IPS DF 4.7 (cell line): ENCODE measurements at regions not wholly inside any gene's neighbourhood (a gene's known extent, or its start where the extent isn't known, plus 50 kb on each side); places are given as distances from the start of the nearest gene placed in this dataset.

Source experiments
- DNase-seq: peaks from one replicate; pipeline ENCODE4 v3.0.0-alpha.2; 2013; ENCODE audit warnings: low spot score; ENCODE audit errors: extremely low read depth

- no peak for DNase-seq
Observed at GRCh38 chr12:125871811-125872594, 806.8 kb downstream of the AACS start.

DNA sequence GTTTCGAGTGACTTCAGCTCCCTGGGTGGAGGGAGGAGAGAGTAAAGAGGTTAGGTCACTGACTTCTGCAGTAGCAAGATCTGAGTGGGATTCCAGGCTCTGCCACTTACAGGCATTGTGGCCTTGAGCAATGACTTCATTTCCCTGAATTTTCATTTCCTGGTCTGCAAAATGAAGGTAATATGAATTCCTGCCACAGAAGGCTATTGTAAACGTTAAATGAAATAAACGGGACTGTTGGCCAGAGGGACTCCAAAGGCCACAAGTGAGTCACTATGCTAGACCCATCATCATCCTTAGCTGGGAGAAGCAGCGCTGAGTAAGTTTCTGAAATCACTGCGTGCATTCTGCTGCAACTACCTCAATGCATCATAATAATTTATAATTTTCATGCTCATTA is 807.8 kb downstream of the AACS start:
- no peak for DNase-seq

DNA sequence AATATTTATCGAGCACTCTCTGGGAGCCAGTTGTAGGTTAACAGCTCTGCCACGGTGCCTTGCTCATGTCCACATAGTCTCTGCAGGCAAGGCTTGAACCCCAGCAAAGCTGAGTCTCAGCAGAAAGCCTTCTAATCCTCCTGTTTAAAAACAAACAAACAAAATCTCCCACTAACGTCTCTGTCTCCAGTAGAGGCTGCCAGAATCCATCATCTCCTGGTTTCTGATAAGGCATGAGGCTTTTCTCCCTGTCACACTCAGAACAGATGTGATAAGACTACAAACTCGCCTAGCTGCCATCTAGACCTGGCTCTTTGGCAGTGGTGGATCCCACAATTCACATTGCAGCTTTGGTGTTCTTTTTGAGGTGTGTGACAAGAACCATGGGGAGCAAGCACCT is 813.2 kb downstream of the AACS start:
- no peak for DNase-seq

DNA sequence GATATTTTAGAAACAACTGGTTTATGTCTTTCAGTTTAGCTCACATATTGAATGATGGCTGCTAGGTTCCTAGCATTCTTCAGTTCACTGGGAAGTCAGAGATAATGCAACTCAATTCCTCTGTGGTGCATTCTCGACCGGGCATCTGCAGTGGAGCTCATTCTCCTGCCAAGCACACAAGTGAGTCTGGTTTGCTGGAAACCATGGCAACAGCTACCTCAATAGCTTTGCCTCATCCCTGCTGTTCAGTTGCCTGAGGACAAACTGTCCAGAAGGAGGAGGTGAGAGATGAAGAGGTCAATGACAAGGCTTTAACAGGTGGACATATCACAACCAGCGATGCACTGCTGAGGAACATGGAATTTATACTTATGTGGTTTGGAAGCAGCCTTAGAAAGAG is 816.9 kb downstream of the AACS start:
- no peak for DNase-seq

GRCh38 chr12:125888921-125889320 is 823.7 kb downstream of the AACS start:
- no peak for DNase-seq

- DNase-seq: no peak
Observed at GRCh38 chr12:125889742-125890141, 824.5 kb downstream of the AACS start.

DNA sequence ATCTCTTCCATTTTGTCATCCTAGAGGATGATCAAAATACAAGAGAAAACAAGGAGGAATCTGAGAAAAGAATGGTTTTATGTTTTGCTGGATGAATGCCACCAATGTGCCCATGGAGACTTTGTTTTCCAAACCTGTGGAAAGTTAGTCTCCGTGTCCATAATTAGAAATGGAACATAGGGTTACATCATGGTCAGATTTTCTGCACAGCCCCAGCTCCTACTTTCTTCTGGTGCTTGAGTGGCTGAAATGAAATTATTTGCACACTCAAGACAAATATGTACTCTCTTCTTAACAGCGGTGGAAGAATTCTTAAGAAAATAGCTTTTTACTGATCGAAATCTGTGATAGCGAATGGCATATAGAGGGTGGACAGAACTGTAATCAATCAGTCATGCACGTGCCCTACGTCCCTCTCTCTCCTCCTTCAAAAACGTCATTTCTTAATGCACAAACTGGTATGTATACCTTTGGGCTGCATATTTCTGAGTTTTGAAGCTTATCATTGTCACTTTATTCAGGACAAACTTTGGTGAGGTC is 825.2 kb downstream of the AACS start:
- DNase-seq: no peak

DNA sequence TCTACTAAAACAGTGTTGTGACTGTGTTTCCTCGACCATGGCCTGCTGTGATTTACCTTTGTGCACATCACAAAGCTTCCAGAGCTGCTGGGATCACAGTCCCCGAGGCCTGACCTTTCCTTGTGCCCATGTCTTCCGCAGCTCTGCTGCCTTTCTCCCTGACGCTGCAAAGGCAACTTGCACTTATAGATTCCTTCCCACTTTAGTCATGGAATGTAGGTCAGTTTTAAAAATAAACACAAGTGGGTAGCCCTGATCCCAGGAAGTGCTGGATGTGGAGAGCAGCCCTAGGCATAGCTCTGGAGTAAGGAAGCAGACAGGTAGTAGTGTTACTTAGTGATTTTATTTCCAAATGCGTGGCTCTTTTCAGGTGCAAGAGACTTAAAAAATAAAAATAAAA is 825.7 kb downstream of the AACS start:
- DNase-seq: no peak

- no peak for DNase-seq
Observed at GRCh38 chr12:125892276-125892675, 827.0 kb downstream of the AACS start.

DNA sequence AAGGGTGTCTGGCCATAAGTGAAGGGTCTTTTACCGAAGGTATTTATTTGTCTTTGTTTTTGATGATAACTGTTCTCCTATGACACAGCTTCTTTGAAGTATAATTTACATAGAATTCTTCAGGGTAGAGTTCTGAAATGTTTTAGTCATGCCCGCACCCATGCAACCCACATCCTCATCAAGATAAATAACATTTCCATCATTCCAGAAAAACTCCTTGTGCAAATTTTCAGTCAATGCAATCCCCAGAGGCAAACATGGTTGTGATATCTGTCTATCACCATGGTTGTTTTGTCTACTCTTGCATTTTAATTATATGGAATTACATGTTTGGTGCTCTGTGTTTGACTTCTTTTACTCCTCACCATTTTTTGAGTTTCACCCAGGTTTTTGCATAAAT is 837.8 kb downstream of the AACS start:
- no peak for DNase-seq

- no peak for DNase-seq
Observed at GRCh38 chr12:125907351-125907750, 842.1 kb downstream of the AACS start.

DNA sequence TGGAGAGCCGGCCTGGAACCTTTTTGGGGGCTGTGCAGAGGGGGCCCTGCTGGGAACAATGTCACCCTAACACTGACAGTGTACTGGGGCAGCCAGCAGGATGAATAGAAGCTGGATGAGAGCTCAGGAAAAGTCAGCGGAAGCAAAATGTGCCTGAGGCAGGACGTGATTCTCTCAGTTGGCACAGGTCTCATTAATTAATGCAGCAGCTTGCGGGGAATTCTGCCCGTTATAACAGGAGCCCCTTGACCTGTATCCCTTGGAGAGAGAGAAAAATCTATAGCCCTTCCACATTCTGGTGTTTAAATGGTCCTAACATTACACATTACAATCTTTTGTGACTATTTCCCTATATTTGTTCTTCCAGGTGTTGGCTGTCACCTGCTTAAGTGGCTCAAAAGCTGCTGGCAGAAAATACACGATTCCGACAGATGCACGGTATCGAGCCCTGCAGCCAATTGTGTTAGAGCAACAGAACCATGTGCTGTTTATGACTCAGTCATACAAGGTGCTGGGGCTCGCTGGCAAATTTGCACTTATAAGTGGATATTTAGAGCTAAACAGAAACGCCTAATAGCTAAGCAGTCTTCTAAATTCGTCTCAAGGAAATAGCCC is 854.7 kb downstream of the AACS start:
- DNase-seq: no peak

- no peak for DNase-seq
Observed at GRCh38 chr12:125922330-125922729, 857.1 kb downstream of the AACS start.

- no peak for DNase-seq
Observed at GRCh38 chr12:125936502-125936901, 871.3 kb downstream of the AACS start.

DNA sequence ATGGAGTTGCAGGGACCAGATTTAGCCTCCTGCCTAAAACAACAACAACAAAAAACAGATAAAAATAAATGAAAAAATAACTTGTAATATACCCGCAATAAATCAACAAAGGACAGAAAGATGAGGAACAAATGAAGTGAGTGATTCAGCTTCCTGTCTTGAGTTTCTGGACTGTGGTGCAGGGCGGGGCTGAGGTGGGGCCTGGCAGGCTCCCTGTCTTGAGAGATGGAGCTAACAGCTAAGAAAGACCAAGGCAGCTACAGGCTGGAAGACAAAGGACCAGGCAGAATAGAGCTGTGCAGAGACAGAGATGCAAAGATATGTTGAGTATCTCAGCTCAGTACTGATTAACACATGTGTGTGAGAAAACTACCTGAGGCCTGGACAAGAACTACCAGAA is 879.2 kb downstream of the AACS start:
- no peak for DNase-seq

DNA sequence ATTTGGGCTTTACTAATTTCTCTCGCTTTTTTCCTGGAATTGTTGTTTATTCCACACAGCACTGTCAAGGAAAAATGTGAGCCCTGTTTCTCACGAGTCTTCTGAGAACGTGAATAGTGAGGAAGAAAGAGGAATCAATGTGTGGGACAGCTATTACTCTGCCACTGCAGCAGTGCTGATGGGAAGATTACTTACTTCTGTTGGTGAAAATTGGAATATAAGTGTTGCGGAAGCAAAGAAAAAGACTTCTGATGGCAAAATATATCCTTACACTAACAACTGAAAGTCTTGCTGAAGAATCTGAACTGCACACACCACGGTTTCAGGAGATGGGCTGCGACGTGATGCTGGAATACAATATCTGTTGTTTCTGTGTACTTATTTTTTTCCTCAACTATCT is 884.2 kb downstream of the AACS start:
- DNase-seq: no peak

DNA sequence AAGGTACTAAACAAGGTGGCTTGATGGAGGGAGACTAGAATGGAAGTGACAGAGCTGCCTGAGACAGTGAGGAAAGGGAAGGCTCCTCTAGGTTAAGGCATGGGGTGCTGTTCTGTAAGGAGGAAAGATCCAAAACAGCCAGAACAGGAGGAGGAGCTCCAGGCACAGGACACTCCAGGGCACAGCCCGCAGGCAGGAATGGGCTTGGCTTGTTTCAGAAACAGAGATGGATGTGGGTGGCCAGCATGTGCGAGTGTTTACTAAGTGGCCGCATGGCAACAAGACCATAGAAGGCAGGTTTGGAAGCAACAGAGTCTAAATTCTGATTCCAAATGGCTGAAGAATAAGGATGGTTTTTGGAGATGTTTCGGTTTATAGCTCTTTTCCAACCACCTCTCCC is 889.1 kb downstream of the AACS start:
- no peak for DNase-seq

GRCh38 chr12:125956186-125956585 is 891.0 kb downstream of the AACS start:
- no peak for DNase-seq

GRCh38 chr12:125966641-125967040 is 901.4 kb downstream of the AACS start:
- no peak for DNase-seq

- DNase-seq: no peak
Observed at GRCh38 chr12:125968413-125968812, 903.2 kb downstream of the AACS start.

GRCh38 chr12:125971981-125972380 is 906.7 kb downstream of the AACS start:
- no peak for DNase-seq

DNA sequence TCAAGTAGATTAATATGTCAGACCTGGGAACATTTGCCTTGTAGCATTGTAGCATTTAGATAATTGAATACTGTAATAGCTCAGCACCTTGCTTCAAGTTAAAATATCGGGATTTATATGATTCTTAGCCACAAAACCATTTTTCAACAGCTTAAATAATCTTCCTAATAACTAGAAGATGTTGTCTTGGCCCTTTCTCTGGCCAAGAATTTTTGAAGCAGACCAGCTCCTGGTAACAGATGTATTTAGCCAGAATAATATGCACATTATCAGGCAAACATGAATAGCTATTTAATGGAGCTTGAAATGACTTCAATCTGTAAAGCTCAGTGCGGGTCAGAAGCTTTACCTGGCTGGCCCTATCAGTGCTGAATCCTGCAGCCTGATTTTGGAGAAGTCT is 913.1 kb downstream of the AACS start:
- DNase-seq: no peak
